ENCODE measurements at regions not wholly inside any gene's neighbourhood (a gene's known extent, or its start where the extent isn't known, plus 50 kb on each side); places are given as distances from the start of the nearest gene placed in this dataset.

- no peak overlapping the region for H2AFZ ChIP-seq (ENCODE audit: low read length)
- no peaks in the 10 kb centered on the region for H3K9me3 ChIP-seq (ENCODE audit: low read length)
- no peak for TF ChIP-seq EZH2 (IDR thresholded peaks at IDR 0.05; ENCODE audit: borderline replicate concordance, low read length)
- TF ChIP-seq, protein P1, sequence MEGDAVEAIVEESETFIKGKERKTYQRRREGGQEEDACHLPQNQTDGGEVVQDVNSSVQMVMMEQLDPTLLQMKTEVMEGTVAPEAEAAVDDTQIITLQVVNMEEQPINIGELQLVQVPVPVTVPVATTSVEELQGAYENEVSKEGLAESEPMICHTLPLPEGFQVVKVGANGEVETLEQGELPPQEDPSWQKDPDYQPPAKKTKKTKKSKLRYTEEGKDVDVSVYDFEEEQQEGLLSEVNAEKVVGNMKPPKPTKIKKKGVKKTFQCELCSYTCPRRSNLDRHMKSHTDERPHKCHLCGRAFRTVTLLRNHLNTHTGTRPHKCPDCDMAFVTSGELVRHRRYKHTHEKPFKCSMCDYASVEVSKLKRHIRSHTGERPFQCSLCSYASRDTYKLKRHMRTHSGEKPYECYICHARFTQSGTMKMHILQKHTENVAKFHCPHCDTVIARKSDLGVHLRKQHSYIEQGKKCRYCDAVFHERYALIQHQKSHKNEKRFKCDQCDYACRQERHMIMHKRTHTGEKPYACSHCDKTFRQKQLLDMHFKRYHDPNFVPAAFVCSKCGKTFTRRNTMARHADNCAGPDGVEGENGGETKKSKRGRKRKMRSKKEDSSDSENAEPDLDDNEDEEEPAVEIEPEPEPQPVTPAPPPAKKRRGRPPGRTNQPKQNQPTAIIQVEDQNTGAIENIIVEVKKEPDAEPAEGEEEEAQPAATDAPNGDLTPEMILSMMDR (IDR thresholded peaks at IDR 0.05; ENCODE audit: low read length), result no peak
- H3K27ac ChIP-seq (ENCODE audit: low read depth, low read length, poor library complexity, severe bottlenecking), result no peak overlapping the region
- H3K4me3 ChIP-seq (ENCODE audit: low read depth, low read length, poor library complexity, severe bottlenecking), result no peak overlapping the region
- no peaks in the 10 kb centered on the region for H3K27me3 ChIP-seq (ENCODE audit: insufficient read depth, low read length)
- no peaks in the 10 kb centered on the region for H3K4me1 ChIP-seq (ENCODE audit: insufficient read depth, low read length, severe bottlenecking)
- no peaks in the 10 kb centered on the region for H3K9me2 ChIP-seq (ENCODE audit: low read depth, low read length)
- H3F3A ChIP-seq (ENCODE audit: insufficient read depth, low read length), result no peaks in the 10 kb centered on the region
- H3K4me2 ChIP-seq (ENCODE audit: low read length), result no peak overlapping the region
- H3K9ac ChIP-seq (ENCODE audit: low read length), result no peak overlapping the region
- no peaks in the 10 kb centered on the region for H3K79me2 ChIP-seq (ENCODE audit: insufficient read depth, low read length)
- H4K20me1 ChIP-seq (ENCODE audit: insufficient read depth, low read length), result no peaks in the 10 kb centered on the region
- no peaks in the 10 kb centered on the region for H3K36me3 ChIP-seq (ENCODE audit: insufficient read depth, low read length)
Observed at GRCh38 chrX:124282580-124282979, 49.9 kb upstream of the TEX13D start.
